GM19463 (cell line): ENCODE measurements at regions not wholly inside any gene's neighbourhood (a gene's known extent, or its start where the extent isn't known, plus 50 kb on each side); places are given as distances from the start of the nearest gene placed in this dataset.
"Not testable (repeated sequence)": the region's sequence is repeated elsewhere in the genome, so short reads cannot be mapped to it uniquely, and the experiment has no call there.

Experiments
- ATAC-seq: cut with Tn5 transposase; IDR thresholded peaks from one replicate; pipeline ENCODE4 v1.9.1; 2021; ENCODE audit warnings: mild to moderate bottlenecking, moderate library complexity; ENCODE audit not compliant: unreplicated experiment

GRCh38 chr9:104269996-104270963 is 176.2 kb downstream of the SMC2 start:
- ATAC-seq = no peak

DNA sequence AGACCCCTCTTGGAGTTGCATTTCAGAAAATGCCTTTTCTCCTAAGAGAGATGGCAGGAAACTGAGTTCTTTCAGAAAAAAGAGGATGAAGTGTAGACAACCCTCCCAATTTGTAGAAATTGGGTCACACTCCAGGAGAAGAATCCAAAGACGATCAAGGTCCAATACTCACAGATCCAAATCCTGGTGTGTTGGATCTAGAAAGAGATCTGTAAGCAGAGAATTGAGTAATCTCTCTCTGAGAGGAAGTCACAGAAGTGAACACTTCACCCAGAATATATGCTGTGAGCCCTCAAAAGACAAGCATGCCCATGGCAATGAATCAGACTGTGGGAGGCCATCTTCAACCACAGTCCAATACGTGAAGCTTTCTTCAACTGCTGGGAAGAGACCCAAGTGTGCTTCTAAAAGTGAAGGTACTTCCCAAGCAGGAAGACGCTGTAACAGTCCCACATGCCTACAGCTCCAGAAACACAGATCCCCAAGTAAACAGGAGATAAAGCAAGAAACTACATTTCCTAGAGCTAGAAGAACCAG is 182.7 kb downstream of the SMC2 start:
- no peak for ATAC-seq

- no peak for ATAC-seq
These were observed 184.9 kb downstream of the SMC2 start for GRCh38 chr9:104278929-104279496.

- ATAC-seq = no peak
These were observed 185.5 kb downstream of the SMC2 start for GRCh38 chr9:104279535-104280177.

DNA sequence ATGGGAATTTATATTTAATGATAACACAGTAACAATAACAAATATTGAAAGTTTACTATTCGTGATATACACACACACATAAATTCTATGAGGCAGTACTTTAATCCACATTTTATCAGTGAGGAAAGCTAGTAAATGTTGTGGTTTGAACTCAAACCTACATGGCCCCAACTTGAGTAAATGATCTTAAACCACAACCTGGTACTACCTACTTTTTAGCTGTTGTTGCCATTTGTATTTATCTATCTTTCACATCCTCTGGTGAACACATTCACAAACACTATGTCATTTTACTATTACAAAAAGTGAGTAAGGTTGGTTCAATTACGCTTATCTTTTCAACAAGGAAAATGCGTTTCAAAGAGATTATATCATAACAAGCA is 186.1 kb downstream of the SMC2 start:
- ATAC-seq = no peak

DNA sequence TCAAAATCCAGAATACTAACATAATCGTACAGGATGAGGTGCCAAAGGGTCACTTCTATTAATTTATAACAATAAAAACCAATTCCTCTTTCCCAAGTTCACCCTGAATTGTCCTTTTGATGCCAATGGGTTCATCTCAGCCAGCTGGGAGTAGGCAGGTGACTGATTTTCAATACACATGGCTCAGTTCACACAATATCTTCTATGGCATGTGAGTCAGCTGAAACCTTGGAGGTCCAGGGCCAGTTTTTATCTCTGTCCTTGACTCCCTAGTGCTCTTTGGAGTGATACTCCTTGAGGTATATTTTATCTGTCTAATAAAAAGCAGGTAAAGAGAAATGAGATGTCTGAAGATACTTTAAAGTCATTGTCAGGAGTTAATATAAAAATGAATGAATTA is 186.6 kb downstream of the SMC2 start:
- ATAC-seq = no peak

DNA sequence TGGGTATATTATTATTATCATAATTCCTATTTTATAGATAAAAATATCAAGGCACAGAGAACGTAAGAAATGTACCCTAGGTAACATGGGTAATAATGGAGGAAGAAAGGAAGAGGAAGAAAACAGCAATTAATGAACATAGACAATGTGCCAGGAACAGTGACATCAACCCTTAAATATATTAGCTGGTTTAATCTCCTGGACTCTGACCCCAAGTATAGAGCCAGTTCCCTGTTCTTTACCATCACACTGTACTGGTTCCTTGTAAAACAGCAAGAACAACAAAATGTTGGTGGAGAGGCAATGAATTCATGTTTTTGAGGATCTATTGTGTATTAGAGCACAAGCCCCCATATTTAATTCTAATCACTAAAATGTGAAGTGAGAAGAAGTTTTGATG is 192.1 kb downstream of the SMC2 start:
- no peak for ATAC-seq

- ATAC-seq = no peak
These were observed 192.7 kb downstream of the SMC2 start for GRCh38 chr9:104286799-104287198.

DNA sequence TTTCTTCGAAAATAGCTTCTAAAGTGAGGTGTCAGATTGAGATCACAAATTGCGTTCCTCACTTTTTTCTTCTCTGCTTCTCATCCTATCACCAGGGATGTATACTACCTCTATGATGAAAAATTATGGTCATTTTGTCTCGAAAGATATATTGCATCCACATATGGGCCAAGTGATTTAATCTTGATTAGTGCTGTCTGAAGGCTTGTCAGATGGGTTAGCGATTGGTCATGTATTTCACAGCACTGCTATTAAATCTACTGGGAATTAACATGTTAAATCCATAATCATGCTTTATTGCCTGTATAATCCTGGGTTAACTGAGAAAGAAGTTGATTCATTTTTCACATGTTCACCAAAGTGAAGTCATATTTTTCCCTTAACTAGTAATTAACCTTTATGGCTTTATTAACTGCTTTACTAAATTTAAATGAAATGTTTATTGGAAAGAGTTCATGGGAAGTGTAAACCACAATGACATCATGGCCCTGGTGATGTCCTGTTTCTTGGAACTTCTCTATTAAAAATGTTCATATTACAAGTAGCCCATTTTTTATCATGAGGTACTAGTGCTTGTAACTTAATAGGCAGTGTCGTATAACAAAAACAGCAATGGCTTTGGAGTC is 193.3 kb downstream of the SMC2 start:
- no peak for ATAC-seq

DNA sequence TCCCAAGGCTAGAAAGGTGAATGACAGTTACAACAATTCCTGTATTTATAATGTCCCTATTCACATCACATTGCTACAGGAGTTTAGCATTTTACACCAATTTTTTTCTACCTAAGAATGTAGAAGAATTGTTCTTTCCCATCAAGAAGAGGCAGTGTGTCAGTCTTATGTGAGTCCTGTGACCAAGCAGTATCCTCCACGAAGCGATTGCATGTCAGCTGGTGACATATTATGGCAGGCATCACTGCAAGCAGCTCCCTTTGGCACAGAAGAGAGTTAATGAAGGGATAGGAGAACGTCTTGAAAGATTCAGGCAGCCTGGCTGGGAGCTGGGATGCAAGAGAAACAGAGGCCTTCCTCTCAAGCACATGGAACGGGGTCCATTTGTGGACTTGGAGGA is 199.8 kb downstream of the SMC2 start:
- ATAC-seq = no peak

DNA sequence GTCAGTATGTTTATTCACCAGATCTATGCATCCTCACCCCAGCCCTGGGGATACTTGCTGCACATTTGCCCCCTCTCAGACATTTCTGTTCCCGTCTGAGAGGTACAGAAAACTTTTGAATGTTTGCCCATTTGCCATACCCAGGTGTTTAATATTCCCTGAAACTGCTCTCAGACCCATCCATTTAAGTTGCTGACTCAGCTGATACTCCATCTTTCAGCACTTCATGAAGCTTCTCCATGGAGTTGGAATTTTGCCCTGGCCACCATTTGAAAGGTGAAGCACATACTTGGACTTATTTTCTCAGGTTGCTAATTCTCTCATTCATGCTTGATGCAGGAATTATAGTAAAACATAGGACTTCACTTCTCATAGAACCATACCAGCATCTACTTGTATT is 203.9 kb upstream of the OR13F1 start:
- ATAC-seq = no peak

DNA sequence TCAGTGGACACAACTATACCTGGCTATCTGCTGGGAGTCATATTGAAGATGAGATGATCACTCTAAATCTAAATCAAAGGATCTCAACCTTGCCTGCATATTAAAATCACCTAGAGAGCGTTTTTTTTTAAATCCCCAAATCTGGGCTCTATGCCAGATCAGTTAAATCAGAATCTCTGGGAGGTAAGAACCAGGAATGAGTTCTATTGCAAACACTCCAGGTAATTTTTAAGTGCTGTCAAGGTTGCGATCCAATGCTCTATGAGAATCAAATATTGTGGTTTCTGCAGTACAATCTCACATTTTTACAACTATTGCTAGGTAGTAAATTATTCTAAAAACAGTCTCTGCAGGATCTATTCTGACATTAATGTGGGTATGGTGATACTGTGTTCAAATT is 202.3 kb upstream of the OR13F1 start:
- no peak for ATAC-seq

- no peak for ATAC-seq
These were observed 201.3 kb upstream of the OR13F1 start for GRCh38 chr9:104302775-104303174.

DNA sequence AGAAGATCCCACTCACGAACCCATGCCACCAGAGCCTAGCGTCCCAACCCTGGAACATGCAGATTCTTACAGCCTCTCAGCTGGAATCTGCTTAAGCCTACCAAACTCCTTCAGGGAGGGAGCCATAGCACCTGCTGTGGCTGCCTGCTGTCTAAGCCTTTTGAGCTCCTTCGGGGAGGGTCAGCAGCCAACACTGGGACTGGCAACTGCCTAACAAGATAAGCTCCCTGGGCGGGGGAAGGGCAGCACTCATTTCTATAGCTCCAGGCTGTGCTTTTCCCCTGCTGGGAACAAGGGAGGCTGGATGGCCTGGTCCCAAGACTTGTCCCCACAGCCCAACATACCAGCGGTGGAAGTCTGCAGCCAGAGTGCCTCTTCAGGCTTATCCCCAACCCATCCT is 199.1 kb upstream of the OR13F1 start:
- ATAC-seq = no peak

DNA sequence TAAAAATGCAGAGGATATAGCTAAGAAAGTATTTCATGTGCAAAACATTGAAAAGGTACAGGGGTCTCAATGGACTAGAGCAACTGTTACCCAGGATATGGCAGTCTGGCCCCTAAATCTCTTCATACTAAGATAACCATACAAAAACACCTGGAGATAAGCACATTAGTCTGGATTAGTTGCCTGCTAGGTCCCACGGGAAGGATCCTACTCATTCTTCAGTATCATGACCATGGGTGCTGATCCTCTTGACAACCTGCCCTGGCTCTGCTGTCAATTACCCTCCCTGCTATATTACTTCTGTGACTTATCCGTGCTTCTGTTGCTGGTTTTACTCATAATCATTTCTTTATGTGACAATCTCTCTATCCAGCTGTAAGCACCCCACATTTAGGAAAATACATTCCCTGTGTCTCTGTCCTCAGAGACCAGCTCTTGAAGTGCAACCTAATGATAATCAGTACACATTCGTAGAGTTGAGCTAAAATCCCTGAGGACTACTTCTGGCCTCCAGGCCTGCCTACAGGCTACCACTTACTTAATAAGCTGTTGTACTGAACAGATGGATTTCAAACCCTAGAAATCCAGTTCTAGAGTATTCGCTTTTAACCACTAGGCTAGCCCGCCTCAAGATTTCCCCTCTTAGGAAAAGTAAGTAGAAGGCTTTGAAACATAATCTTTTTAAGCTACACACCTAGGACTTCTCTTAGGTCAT is 190.5 kb upstream of the OR13F1 start:
- ATAC-seq = no peak

- not testable (repeated sequence) for ATAC-seq
These were observed 187.7 kb upstream of the OR13F1 start for GRCh38 chr9:104316201-104317009.

DNA sequence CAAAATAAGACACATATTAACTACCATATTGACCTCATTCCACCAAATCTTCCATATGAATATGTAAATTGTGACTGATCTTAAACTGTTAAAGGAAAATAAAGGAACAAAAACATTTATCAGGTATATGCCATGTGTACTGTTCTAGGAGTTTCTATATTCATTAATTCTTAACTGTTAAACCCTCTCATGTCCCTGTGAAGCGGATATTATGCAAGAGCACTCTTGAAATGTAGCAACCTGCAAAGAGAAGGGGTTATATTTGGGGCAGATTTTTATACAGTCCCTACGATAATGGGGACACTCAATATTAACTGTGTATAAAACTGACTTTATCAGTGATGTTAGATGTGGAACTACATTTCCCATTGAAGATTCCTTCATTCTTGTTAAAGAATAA is 184.9 kb upstream of the OR13F1 start:
- ATAC-seq = no peak

GRCh38 chr9:104319685-104320084 is 184.4 kb upstream of the OR13F1 start:
- no peak for ATAC-seq

GRCh38 chr9:104322596-104322995 is 181.5 kb upstream of the OR13F1 start:
- no peak for ATAC-seq
